HEK293 (cell line): ENCODE measurements at regions not wholly inside any gene's neighbourhood (a gene's known extent, or its start where the extent isn't known, plus 50 kb on each side); places are given as distances from the start of the nearest gene placed in this dataset.
A peak's percentile ranks its signal among the peaks of the same experiment; 100 is the strongest.
"Not testable (repeated sequence)": the region's sequence is repeated elsewhere in the genome, so short reads cannot be mapped to it uniquely, and the experiment has no call there.

Experiments used
- CTCF ChIA-PET: fragments of 350-600 bp; formaldehyde crosslinking; extraction: SDS; loops from one replicate; lab custom pipeline; 2021; ENCODE audit warnings: antibody characterized with exemption; lab: Yijun Ruan, JAX
- POLR2A ChIA-PET: fragments of 300-600 bp; formaldehyde crosslinking; extraction: SDS; loops from one replicate; lab custom pipeline; 2020; ENCODE audit warnings: antibody characterized with exemption, inconsistent platforms; lab: Yijun Ruan, JAX
- H3K27ac ChIP-seq: fragments of 200-500 bp; sonication (Bioruptor generic); 2 replicates; pipeline ENCODE4 v1.5.1; 2014; ENCODE audit warnings: low read depth, low read length, control low read depth, inconsistent platforms; ENCODE audit errors: extremely low read depth
- H3K36me3 ChIP-seq, 2 experiments: fragments of 200-500 bp in 1 of 2; sonication (Bioruptor generic) in 1 of 2; 1 replicate in 1 of 2; 2 replicates in 1 of 2; pipeline ENCODE4 v1.5.1; 2014 to 2017; ENCODE audit warnings: inconsistent platforms in 2 of 2, low read length in 2 of 2; ENCODE audit not compliant: control insufficient read depth in 2 of 2, insufficient read depth in 1 of 2
- H3K4me1 ChIP-seq: fragments of 200-500 bp; sonication (Bioruptor generic); 2 replicates; pipeline ENCODE4 v1.5.1; 2014; ENCODE audit warnings: mild to moderate bottlenecking, low read length, inconsistent platforms; ENCODE audit not compliant: control insufficient read depth, insufficient read depth
- H3K4me3 ChIP-seq: 2 replicates; pipeline ENCODE4 v1.5.1; 2011; ENCODE audit warnings: low read depth, mild to moderate bottlenecking, control low read depth, low read length, moderate library complexity
- H3K9me3 ChIP-seq: fragments of 200-500 bp; sonication (Bioruptor generic); 2 replicates; pipeline ENCODE4 v1.5.1; 2014; ENCODE audit warnings: low read depth, low read length, inconsistent platforms; ENCODE audit not compliant: control insufficient read depth, insufficient read depth
- GLI2 ChIP-seq: fragments of 450-650 bp; formaldehyde crosslinking; IDR thresholded peaks from 2 replicates; pipeline ENCODE4; 2017; ENCODE audit warnings: missing biosample characterization, missing genetic modification characterization, low read depth, borderline replicate concordance
- MZF1 ChIP-seq: fragments of 450-650 bp; formaldehyde crosslinking; IDR thresholded peaks from 2 replicates; pipeline ENCODE4 v1.5.1; 2017; ENCODE audit warnings: missing biosample characterization, missing genetic modification characterization, borderline replicate concordance
- SP7 ChIP-seq: fragments of 450-650 bp; formaldehyde crosslinking; IDR thresholded peaks from 2 replicates; pipeline ENCODE4 v1.5.1; 2016; ENCODE audit warnings: missing biosample characterization, missing genetic modification characterization
- TRIM28 ChIP-seq: IDR thresholded peaks from 2 replicates; pipeline ENCODE4 v1.6.1; 2011; ENCODE audit warnings: low read length, control low read depth, borderline replicate concordance
- ZNF140 ChIP-seq: fragments of 450-650 bp; formaldehyde crosslinking; IDR thresholded peaks from 2 replicates; pipeline ENCODE4 v1.5.1; 2016; ENCODE audit warnings: missing biosample characterization, missing genetic modification characterization
- ZNF221 ChIP-seq: fragments of 450-650 bp; formaldehyde crosslinking; IDR thresholded peaks from 2 replicates; pipeline ENCODE4 v1.5.1; 2017; ENCODE audit warnings: missing biosample characterization, missing genetic modification characterization, borderline replicate concordance
- ZNF266 ChIP-seq: fragments of 450-650 bp; formaldehyde crosslinking; IDR thresholded peaks from 2 replicates; pipeline ENCODE4 v1.5.1; 2016; ENCODE audit warnings: missing biosample characterization, missing genetic modification characterization, low read depth
- ZNF335 ChIP-seq: fragments of 450-650 bp; formaldehyde crosslinking; conservative IDR thresholded peaks from 2 replicates; pipeline ENCODE4 v1.5.1; 2016; ENCODE audit warnings: missing biosample characterization, missing genetic modification characterization
- ZNF404 ChIP-seq: fragments of 450-650 bp; formaldehyde crosslinking; IDR thresholded peaks from 2 replicates; pipeline ENCODE4 v1.5.1; 2017; ENCODE audit warnings: missing biosample characterization, missing genetic modification characterization
- ZNF521 ChIP-seq: fragments of 450-650 bp; formaldehyde crosslinking; IDR thresholded peaks from 2 replicates; pipeline ENCODE4 v1.5.1; 2017; ENCODE audit warnings: missing biosample characterization, mild to moderate bottlenecking, missing genetic modification characterization
- ZNF561 ChIP-seq: fragments of 450-650 bp; IDR thresholded peaks from 2 replicates; pipeline ENCODE4 v1.5.1; 2018; ENCODE audit warnings: missing biosample characterization, missing genetic modification characterization, borderline replicate concordance
- ZNF654 ChIP-seq: fragments of 450-650 bp; formaldehyde crosslinking; IDR thresholded peaks from 2 replicates; pipeline ENCODE4 v1.5.1; 2016; ENCODE audit warnings: low read depth, missing biosample characterization, missing genetic modification characterization
- ZNF670 ChIP-seq: fragments of 450-650 bp; formaldehyde crosslinking; IDR thresholded peaks from 2 replicates; pipeline ENCODE4 v1.5.1; 2016; ENCODE audit warnings: missing biosample characterization, missing genetic modification characterization, low read depth
- ZNF76 ChIP-seq: fragments of 450-650 bp; formaldehyde crosslinking; IDR thresholded peaks from 2 replicates; pipeline ENCODE4; 2016; ENCODE audit warnings: low read depth, missing biosample characterization, missing genetic modification characterization, borderline replicate concordance
- TF ChIP-seq, protein P1 (sequence below): fragments of 450-650 bp; formaldehyde crosslinking; IDR thresholded peaks from 2 replicates; pipeline ENCODE4 v1.5.1; 2016; ENCODE audit warnings: missing biosample characterization, missing genetic modification characterization
- TF ChIP-seq, protein P2 (sequence below): fragments of 450-650 bp; formaldehyde crosslinking; IDR thresholded peaks from 2 replicates; pipeline ENCODE4 v1.5.1; 2016; ENCODE audit warnings: missing biosample characterization, missing genetic modification characterization
- TF ChIP-seq, protein P3 (sequence below): fragments of 450-650 bp; formaldehyde crosslinking; IDR thresholded peaks from 2 replicates; pipeline ENCODE4 v1.5.1; 2016; ENCODE audit warnings: missing biosample characterization, missing genetic modification characterization
- TF ChIP-seq, protein P4 (sequence below): fragments of 450-650 bp; formaldehyde crosslinking; IDR thresholded peaks from 2 replicates; pipeline ENCODE4 v1.5.1; 2016; ENCODE audit warnings: missing biosample characterization, missing genetic modification characterization
- TF ChIP-seq, protein P5 (sequence below): fragments of 450-650 bp; IDR thresholded peaks from 2 replicates; pipeline ENCODE4 v1.5.1; 2018; ENCODE audit warnings: missing biosample characterization, missing genetic modification characterization

DNA sequence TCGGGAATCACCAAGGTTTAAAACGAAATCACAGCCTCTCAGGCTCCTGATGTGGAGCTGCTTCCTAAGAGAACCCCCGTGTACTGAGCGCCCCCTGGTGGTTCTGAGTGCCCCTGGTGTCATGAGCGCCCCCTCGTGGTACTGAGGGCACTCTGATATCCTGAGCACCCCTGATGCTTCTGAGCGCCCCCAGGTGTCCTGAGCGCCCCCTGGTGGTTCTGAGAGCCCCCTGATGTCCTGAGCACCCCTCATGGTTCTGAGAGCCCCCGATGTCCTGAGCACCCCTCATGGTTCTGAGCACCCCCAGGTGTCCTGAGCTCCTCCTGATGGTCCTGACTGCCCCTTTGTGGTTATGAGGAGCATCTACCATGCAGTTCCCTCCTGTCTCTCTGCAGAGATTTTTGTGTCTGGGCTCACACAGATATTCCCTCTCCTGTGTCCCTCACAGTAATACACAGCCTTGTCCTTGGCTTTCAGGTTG, 1092.1 kb downstream of the TMEM121 start:
- H3K9me3 ChIP-seq, H3K4me1 ChIP-seq, POLR2A ChIA-PET, H3K36me3 ChIP-seq, H3K27ac ChIP-seq, H3K4me3 ChIP-seq: not testable (repeated sequence)
- CTCF ChIA-PET, result interaction anchor here (0.5 to 4.2 kb wide), 31 partner anchors 9 to 257 kb away, joined by 3 to 23 read pairs (median 4); no protein-coding TSS in a partner anchor
- TF ChIP-seq, protein P1, sequence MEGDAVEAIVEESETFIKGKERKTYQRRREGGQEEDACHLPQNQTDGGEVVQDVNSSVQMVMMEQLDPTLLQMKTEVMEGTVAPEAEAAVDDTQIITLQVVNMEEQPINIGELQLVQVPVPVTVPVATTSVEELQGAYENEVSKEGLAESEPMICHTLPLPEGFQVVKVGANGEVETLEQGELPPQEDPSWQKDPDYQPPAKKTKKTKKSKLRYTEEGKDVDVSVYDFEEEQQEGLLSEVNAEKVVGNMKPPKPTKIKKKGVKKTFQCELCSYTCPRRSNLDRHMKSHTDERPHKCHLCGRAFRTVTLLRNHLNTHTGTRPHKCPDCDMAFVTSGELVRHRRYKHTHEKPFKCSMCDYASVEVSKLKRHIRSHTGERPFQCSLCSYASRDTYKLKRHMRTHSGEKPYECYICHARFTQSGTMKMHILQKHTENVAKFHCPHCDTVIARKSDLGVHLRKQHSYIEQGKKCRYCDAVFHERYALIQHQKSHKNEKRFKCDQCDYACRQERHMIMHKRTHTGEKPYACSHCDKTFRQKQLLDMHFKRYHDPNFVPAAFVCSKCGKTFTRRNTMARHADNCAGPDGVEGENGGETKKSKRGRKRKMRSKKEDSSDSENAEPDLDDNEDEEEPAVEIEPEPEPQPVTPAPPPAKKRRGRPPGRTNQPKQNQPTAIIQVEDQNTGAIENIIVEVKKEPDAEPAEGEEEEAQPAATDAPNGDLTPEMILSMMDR (tag by site-specific recombination), result peak; percentile 82
- peak; percentile 19 for TF ChIP-seq ZNF654 (tag by site-specific recombination)
- TF ChIP-seq, protein P2, sequence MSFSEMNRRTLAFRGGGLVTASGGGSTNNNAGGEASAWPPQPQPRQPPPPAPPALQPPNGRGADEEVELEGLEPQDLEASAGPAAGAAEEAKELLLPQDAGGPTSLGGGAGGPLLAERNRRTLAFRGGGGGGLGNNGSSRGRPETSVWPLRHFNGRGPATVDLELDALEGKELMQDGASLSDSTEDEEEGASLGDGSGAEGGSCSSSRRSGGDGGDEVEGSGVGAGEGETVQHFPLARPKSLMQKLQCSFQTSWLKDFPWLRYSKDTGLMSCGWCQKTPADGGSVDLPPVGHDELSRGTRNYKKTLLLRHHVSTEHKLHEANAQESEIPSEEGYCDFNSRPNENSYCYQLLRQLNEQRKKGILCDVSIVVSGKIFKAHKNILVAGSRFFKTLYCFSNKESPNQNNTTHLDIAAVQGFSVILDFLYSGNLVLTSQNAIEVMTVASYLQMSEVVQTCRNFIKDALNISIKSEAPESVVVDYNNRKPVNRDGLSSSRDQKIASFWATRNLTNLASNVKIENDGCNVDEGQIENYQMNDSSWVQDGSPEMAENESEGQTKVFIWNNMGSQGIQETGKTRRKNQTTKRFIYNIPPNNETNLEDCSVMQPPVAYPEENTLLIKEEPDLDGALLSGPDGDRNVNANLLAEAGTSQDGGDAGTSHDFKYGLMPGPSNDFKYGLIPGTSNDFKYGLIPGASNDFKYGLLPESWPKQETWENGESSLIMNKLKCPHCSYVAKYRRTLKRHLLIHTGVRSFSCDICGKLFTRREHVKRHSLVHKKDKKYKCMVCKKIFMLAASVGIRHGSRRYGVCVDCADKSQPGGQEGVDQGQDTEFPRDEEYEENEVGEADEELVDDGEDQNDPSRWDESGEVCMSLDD, result peak; percentile 47; the same call in 1 of the 2 replicates

DNA sequence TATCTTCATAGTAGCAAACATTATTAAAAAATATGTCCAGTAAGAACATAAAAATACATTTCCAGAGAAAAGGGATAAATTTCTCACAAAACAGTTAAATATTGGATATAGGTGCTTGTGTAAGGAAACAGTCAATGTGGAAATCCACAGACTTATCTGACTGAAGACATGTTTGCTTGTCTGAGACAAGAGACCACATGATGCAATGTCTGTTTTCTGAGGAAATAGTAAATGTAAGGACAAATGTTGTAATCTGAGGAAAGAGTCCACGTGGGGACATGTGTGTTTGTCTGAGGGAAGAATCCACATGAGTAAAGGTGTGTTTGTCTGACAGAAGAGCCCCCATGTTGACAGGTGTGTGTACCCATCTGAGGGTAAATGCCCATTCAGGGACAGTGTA, 1093.2 kb downstream of the TMEM121 start:
- no peak overlapping the region for H3K4me3 ChIP-seq
- no peaks in the 10 kb centered on the region; the same call in 1 of the 2 replicates for H3K9me3 ChIP-seq
- ChIA-PET CTCF (interaction anchor here (1.6 to 4.2 kb wide), 3 partner anchors 15 to 94 kb away, joined by 5 to 23 read pairs (median 9); no protein-coding TSS in a partner anchor), POLR2A (no interaction called here)
- H3K36me3 ChIP-seq, result no peaks in the 10 kb centered on the region
- H3K27ac ChIP-seq, result no peak overlapping the region
- H3K4me1 ChIP-seq, result no peaks in the 10 kb centered on the region
- TF ChIP-seq ZNF266 (tag by site-specific recombination), result no peak
- TF ChIP-seq ZNF404 (tag by site-specific recombination), result no peak
- TF ChIP-seq ZNF561 (tag by site-specific recombination), result no peak
- no peak for TF ChIP-seq ZNF76 (tag by site-specific recombination)
- TF ChIP-seq ZNF140 (tag by site-specific recombination), result no peak
- TF ChIP-seq TRIM28, result no peak
- TF ChIP-seq MZF1 (tag by site-specific recombination), result no peak
- TF ChIP-seq, protein P3, sequence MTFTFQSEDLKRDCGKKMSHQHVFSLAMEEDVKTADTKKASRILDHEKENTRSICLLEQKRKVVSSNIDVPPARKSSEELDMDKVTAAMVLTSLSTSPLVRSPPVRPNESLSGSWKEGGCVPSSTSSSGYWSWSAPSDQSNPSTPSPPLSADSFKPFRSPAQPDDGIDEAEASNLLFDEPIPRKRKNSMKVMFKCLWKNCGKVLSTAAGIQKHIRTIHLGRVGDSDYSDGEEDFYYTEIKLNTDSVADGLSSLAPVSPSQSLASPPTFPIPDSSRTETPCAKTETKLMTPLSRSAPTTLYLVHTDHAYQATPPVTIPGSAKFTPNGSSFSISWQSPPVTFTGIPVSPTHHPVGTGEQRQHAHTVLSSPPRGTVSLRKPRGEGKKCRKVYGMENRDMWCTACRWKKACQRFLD (tag by site-specific recombination), result no peak
- no peak for TF ChIP-seq ZNF335 (tag by site-specific recombination)
- TF ChIP-seq ZNF670, result no peak

DNA sequence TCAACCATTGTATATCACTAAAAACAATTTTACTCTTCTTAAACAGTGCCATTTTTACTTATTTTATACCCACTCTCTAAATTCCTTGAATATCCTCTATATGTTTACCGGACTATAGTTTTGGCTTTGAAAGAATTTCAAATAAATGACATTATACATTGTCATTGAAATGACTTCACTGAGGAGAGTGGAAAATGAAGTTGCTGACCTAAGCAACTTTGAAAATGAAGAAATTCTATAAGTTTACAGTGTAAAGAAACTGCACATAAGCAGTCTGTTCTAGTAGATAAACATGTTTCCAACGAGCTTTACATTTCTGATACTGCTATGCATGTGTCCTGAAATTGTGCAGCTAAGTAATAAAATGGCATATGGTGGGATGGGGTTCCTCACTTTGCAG, 1094.0 kb downstream of the TMEM121 start:
- H3K27ac ChIP-seq, result no peak overlapping the region
- ChIA-PET CTCF (interaction anchor here (0.6 to 4.2 kb wide), 9 partner anchors 10 to 252 kb away, joined by 3 to 23 read pairs (median 5); no protein-coding TSS in a partner anchor), POLR2A (no interaction called here)
- no peak overlapping the region for H3K4me3 ChIP-seq
- no peaks in the 10 kb centered on the region for H3K36me3 ChIP-seq
- H3K9me3 ChIP-seq, result no peaks in the 10 kb centered on the region; the same call in 1 of the 2 replicates
- H3K4me1 ChIP-seq, result no peaks in the 10 kb centered on the region
- TF ChIP-seq, protein P4, sequence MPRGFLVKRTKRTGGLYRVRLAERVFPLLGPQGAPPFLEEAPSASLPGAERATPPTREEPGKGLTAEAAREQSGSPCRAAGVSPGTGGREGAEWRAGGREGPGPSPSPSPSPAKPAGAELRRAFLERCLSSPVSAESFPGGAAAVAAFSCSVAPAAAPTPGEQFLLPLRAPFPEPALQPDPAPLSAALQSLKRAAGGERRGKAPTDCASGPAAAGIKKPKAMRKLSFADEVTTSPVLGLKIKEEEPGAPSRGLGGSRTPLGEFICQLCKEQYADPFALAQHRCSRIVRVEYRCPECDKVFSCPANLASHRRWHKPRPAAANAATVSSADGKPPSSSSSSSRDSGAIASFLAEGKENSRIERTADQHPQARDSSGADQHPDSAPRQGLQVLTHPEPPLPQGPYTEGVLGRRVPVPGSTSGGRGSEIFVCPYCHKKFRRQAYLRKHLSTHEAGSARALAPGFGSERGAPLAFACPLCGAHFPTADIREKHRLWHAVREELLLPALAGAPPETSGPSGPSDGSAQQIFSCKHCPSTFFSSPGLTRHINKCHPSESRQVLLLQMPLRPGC, result no peak
- TF ChIP-seq SP7 (tag by site-specific recombination), result no peak
- TF ChIP-seq ZNF521 (tag by site-specific recombination), result no peak
- TF ChIP-seq, protein P5, sequence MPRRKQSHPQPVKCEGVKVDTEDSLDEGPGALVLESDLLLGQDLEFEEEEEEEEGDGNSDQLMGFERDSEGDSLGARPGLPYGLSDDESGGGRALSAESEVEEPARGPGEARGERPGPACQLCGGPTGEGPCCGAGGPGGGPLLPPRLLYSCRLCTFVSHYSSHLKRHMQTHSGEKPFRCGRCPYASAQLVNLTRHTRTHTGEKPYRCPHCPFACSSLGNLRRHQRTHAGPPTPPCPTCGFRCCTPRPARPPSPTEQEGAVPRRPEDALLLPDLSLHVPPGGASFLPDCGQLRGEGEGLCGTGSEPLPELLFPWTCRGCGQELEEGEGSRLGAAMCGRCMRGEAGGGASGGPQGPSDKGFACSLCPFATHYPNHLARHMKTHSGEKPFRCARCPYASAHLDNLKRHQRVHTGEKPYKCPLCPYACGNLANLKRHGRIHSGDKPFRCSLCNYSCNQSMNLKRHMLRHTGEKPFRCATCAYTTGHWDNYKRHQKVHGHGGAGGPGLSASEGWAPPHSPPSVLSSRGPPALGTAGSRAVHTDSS (tag by site-specific recombination), result no peak
- no peak for TF ChIP-seq ZNF221 (tag by site-specific recombination)
- no peak for TF ChIP-seq GLI2 (tag by site-specific recombination)
